ENCODE measurements at regions not wholly inside any gene's neighbourhood (a gene's known extent, or its start where the extent isn't known, plus 50 kb on each side); places are given as distances from the start of the nearest gene placed in this dataset.
"Not testable (repeated sequence)": the region's sequence is repeated elsewhere in the genome, so short reads cannot be mapped to it uniquely, and the experiment has no call there.

DNA sequence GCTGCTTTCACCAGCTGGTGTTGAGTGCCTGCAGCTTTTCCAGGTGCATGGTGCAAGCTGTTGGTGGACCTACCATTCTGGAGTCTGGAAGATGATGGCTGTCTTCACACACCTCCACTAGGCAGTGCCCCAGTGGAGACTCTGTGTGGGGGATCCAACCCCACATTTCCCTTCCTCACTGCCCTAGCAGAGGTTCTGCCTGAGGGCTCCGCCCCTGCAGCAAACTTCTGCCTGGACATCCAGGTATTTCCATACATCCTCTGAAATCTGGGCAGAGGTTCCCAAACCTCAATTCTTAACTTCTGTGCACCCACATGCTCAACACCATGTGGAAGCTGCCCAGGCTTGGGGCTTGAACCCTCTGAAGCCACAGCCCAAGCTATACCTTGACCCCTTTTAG is 172.4 kb downstream of the PHF2 start:
- TF ChIP-seq, protein P1, sequence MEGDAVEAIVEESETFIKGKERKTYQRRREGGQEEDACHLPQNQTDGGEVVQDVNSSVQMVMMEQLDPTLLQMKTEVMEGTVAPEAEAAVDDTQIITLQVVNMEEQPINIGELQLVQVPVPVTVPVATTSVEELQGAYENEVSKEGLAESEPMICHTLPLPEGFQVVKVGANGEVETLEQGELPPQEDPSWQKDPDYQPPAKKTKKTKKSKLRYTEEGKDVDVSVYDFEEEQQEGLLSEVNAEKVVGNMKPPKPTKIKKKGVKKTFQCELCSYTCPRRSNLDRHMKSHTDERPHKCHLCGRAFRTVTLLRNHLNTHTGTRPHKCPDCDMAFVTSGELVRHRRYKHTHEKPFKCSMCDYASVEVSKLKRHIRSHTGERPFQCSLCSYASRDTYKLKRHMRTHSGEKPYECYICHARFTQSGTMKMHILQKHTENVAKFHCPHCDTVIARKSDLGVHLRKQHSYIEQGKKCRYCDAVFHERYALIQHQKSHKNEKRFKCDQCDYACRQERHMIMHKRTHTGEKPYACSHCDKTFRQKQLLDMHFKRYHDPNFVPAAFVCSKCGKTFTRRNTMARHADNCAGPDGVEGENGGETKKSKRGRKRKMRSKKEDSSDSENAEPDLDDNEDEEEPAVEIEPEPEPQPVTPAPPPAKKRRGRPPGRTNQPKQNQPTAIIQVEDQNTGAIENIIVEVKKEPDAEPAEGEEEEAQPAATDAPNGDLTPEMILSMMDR (IDR thresholded peaks at IDR 0.05; ENCODE audit: borderline replicate concordance, extremely low read depth, low read length, poor library complexity, severe bottlenecking) = not testable (repeated sequence)
- not testable (repeated sequence) for TF ChIP-seq EZH2 (IDR thresholded peaks at IDR 0.05; ENCODE audit: borderline replicate concordance, low read depth, low read length, severe bottlenecking)

Measured in DND-41 (cell line).